ENCODE measurements at regions not wholly inside any gene's neighbourhood (a gene's known extent, or its start where the extent isn't known, plus 50 kb on each side); places are given as distances from the start of the nearest gene placed in this dataset.
"Not testable (repeated sequence)": the region's sequence is repeated elsewhere in the genome, so short reads cannot be mapped to it uniquely, and the experiment has no call there.

DNA sequence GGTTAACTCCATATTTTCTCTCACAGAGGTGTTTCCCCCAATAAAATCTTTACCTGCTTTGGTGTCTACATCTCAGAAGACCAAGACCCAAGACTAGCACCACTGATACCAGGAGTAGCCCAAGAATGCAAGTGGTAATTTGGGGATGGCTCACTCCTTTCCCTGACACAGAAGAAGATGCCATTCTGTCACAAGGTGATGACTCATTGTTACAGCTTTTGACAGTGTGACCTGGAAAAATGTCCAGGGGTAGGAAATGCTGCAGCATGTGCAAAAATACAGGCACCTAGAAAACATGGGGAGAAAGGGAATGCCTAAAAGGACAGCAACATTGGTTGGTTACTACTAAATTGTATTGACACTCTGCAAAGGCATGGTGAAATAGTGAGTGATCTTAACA, 254.0 kb upstream of the GJE1 start:
- ATAC-seq (ENCODE audit: low FRiP score) (no peak), DNase-seq (ENCODE audit: low spot score) (no peak)
- TF ChIP-seq, protein P1, sequence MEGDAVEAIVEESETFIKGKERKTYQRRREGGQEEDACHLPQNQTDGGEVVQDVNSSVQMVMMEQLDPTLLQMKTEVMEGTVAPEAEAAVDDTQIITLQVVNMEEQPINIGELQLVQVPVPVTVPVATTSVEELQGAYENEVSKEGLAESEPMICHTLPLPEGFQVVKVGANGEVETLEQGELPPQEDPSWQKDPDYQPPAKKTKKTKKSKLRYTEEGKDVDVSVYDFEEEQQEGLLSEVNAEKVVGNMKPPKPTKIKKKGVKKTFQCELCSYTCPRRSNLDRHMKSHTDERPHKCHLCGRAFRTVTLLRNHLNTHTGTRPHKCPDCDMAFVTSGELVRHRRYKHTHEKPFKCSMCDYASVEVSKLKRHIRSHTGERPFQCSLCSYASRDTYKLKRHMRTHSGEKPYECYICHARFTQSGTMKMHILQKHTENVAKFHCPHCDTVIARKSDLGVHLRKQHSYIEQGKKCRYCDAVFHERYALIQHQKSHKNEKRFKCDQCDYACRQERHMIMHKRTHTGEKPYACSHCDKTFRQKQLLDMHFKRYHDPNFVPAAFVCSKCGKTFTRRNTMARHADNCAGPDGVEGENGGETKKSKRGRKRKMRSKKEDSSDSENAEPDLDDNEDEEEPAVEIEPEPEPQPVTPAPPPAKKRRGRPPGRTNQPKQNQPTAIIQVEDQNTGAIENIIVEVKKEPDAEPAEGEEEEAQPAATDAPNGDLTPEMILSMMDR (IDR thresholded peaks at IDR 0.05): no peak

DNA sequence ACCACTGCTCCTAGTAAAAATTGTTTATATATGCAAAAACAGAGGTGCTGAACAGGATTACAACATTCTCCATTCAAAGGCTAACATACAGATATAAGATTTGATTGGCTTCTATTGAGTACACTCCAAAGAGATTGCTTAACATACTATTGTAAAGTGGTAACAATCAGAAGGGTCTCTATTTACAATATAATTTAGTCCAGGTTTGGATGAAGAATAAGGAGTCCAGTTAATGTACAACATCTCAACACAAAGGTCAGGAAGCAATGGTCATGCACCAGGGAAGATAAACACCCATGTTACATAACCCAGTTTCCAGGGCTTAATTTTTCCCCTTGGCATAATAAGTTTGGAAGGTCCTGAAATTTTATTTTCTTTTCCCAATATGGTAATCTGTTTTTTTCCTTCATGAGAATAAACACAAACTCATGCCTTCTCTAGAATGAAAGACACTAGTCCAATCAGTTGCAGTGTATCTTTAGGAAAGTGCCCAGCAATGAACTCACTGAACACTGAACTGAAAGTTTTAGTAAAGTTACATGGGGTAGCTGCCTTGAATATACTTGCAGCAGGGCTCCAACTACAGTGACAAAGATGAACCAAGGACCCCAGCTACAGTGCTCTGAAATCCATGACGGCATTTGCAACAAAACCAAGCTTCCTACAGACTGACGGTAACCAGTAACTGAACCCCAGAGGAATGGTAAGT, 255.3 kb upstream of the GJE1 start:
- DNase-seq (ENCODE audit: low spot score): no peak
- ATAC-seq (ENCODE audit: low FRiP score): no peak
- TF ChIP-seq, protein P1 (IDR thresholded peaks at IDR 0.05): no peak

DNA sequence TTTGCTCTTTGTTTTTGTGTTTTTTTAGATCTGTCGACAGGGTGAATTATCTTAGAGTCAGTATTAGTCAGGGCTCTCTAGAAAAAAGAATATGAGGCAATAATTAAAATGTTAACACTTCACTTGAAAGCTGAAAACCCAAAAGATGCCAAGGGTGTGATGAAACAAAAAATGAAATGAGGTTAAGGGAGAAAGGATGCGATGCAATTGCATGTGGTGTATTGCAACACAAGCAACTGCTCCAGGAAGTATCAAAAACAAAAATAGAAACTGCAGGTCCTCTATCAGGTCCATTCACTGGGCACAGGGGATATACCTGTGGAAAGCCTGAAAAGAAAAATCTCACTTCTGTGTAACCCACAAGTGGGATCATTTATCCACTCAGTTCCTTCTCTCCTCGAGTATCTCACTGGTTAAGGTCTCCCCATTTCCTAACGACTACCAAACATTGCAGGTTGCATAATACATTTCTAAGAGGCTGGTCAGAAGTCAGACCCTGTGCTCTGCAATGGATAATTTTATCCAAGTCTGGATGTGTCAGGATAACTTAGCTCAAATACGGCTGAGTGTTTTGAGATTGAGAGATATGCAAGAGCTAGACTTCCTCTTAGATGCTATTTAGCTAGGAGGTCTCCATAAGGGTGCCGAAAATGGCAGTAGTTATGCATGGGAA, 257.7 kb upstream of the GJE1 start:
- DNase-seq (ENCODE audit: low spot score) (no peak), ATAC-seq (ENCODE audit: low FRiP score) (peak; percentile 82)
- TF ChIP-seq, protein P1 (IDR thresholded peaks at IDR 0.05): no peak

DNA sequence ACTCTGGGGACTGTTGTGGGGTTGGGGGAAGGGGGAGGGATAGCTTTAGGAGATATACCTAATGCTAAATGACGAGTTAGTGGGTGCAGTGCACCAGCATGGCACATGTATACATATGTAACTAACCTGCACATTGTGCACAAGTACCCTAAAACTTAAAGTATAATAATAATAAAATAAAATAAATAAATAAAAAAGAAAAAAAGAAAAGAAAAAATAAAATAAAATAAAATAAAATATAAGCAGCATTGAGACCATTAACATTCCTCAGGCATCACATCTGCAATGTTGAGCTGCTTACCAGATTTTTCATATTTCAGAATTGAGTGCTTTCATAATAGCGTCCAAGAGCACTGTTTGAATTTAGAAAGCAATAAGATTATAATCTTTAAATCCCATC, 263.2 kb upstream of the GJE1 start:
- DNase-seq (ENCODE audit: low spot score); ATAC-seq (ENCODE audit: low FRiP score): not testable (repeated sequence)

DNA sequence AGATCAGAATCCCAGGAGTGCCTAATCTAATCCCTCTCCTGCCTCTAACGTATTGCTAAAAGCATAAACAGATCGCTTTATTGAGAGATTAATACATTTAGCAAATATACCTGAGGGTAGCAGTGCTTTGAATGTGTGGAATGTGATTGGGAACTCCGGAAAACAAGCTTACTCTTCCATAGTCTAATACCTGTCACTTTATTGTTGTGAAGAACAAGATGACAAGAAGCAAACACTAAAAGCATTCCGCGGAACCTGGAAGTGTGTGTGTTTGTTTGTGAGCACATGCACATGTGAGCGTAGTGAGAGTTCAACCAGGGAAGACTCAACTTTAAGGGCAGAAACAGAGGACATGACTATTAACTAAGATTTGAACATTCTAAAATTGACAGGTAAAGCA, 265.0 kb upstream of the GJE1 start:
- TF ChIP-seq, protein P1 (IDR thresholded peaks at IDR 0.05): no peak
- DNase-seq (ENCODE audit: low spot score) (no peak), ATAC-seq (ENCODE audit: low FRiP score) (no peak)

DNA sequence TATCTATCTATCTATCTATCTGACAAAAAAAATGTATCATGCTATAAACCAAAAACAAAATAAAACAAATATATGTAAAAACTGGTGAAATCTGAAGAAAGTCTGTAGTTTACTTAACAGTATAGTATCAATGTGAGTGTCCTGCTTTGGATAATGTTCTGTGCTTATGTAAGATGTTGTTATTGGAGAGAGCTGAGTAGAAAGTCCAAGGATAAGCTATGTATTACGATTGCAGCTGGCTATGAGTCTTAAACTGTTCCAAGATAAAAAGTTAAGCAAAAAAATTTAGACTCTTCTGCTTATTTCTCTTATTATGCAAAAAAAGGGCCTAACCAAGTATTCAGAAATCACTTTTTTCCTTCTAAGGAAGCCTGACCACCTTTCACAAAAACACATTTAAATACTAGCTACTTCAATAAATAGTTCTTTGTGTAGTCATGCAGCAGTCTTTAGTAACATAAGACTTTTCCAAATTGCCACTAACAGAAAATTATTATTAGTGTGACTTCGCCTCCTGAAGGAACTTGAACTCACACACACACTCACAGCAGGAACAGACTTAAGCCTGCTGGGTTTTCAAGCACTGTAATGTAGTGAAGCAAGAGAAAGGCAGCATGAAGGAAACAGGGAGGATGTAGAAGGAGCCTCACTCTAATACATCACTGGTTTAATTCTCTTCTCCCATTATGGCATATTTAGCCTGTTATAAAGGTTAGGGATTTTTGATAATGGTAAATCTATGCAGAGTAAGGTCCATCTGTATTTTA, 265.8 kb upstream of the GJE1 start:
- DNase-seq (ENCODE audit: low spot score): no peak
- TF ChIP-seq, protein P1 (IDR thresholded peaks at IDR 0.05): no peak
- ATAC-seq (ENCODE audit: low FRiP score): no peak

DNA sequence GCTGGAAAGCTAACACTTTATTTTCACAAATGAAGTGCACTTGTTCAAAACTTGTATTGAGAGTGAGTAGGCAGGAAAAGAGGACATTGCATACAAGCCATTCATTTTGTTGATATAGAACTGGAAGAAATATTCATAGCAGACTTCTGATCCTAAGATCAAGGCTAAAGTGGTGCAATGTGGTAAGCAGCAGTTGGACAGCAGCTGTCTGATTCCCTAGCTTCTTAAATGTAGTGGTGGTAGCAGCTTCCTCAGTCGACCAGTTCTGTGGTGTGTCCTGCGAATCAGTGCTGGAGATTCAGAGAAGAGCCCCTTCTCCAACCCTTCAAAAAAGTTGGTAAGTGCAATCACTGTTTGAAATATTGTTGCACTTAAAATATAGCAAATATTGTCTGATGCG, 281.7 kb upstream of the GJE1 start:
- ATAC-seq (ENCODE audit: low FRiP score) (no peak), DNase-seq (ENCODE audit: low spot score) (no peak)
- TF ChIP-seq, protein P1 (IDR thresholded peaks at IDR 0.05): no peak
